Prostate gland (tissue), 2 donors: ENCODE measurements at regions not wholly inside any gene's neighbourhood (a gene's known extent, or its start where the extent isn't known, plus 50 kb on each side); places are given as distances from the start of the nearest gene placed in this dataset.

ENCODE experiments used
- DNase-seq: peaks from one replicate; pipeline ENCODE4 v3.0.0-alpha.2; 2019; ENCODE audit warnings: low spot score
- H3K27ac ChIP-seq, 2 donors: fragments of 200-600 bp; sonication (generic); 2 replicates each; pipeline ENCODE4 v1.5.1; 2017 to 2019
- H3K27me3 ChIP-seq: fragments of 200-600 bp; sonication (generic); replicated peaks from 2 replicates; pipeline ENCODE4 v1.5.1; 2019; ENCODE audit not compliant: insufficient read depth
- H3K36me3 ChIP-seq, 2 donors: fragments of 200-600 bp; sonication (generic); 1 replicate in 1 of 2; 2 replicates in 1 of 2; pipeline versions ENCODE4 v1.5.1 to v1.8.1; 2017 to 2019
- H3K4me1 ChIP-seq: fragments of 200-600 bp; sonication (generic); replicated peaks from 2 replicates; pipeline ENCODE4 v1.5.1; 2019
- H3K4me3 ChIP-seq, 2 donors: fragments of 200-600 bp; sonication (generic); 2 replicates each; pipeline ENCODE4 v1.5.1; 2017 to 2019
- H3K9me3 ChIP-seq: fragments of 200-600 bp; sonication (generic); 2 replicates; pipeline ENCODE4 v1.5.1; 2017
- POLR2A ChIP-seq: fragments of 450-650 bp; IDR thresholded peaks from one replicate; pipeline ENCODE4 v1.6.1; 2016; ENCODE audit warnings: antibody characterized with exemption, mild to moderate bottlenecking
- POLR2AphosphoS5 ChIP-seq: sonication (generic); formaldehyde crosslinking; IDR thresholded peaks from one replicate; pipeline ENCODE4 v1.6.1; 2017; ENCODE audit warnings: antibody characterized with exemption
- WGBS: methylation state at CpG from one replicate; pipeline ENCODE4 v1.1.5; 2018; 5-methylcytosine and 5-hydroxymethylcytosine counted together
- intact Hi-C: fragments of 100-400 bp; cut with DNase I; formaldehyde crosslinking; loops from one replicate; pipeline ENCODE4 v1.14.2; 2022
- TF ChIP-seq, protein P1 (sequence below), 4 experiments: fragments of 200-600 bp in 2 of 4; fragments of 450-650 bp in 2 of 4; sonication (generic) in 2 of 4; IDR thresholded peaks; 1 replicate in 3 of 4; 2 replicates in 1 of 4; pipeline ENCODE4 v1.5.1; 2016 to 2019; ENCODE audit warnings: antibody characterized with exemption in 4 of 4, mild to moderate bottlenecking in 2 of 4, moderate library complexity in 2 of 4

DNA sequence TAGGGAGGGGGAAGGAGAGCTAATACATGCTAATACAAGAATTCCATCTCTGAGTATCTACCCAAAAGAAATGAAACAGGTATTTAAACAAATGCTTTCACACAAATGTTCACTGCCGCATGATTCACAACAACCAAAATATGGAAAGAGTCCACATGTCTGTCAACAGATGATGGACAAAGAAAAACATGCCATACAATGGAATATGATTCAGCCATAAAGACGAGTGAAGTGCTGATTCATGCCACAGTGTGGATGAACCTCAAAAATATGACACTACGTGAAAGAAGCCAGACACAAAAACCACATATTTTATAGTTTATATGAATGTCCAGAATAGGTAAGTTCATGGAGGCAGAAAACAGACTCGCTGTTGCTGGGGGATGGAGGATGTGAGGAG is 321.4 kb downstream of the FOXL1 start:
- intact Hi-C loops: no loop called here
- 90% methylated on average over 4 of the region's 4 CpGs for WGBS
- no peak for DNase-seq
- H3K9me3 ChIP-seq: no peaks in the 10 kb centered on the region
- no peak overlapping the region for H3K4me3 ChIP-seq
- H3K27ac ChIP-seq: no peak overlapping the region
- no peaks in the 10 kb centered on the region for H3K4me1 ChIP-seq
- no peaks in the 10 kb centered on the region for H3K36me3 ChIP-seq
- TF ChIP-seq, protein P1, sequence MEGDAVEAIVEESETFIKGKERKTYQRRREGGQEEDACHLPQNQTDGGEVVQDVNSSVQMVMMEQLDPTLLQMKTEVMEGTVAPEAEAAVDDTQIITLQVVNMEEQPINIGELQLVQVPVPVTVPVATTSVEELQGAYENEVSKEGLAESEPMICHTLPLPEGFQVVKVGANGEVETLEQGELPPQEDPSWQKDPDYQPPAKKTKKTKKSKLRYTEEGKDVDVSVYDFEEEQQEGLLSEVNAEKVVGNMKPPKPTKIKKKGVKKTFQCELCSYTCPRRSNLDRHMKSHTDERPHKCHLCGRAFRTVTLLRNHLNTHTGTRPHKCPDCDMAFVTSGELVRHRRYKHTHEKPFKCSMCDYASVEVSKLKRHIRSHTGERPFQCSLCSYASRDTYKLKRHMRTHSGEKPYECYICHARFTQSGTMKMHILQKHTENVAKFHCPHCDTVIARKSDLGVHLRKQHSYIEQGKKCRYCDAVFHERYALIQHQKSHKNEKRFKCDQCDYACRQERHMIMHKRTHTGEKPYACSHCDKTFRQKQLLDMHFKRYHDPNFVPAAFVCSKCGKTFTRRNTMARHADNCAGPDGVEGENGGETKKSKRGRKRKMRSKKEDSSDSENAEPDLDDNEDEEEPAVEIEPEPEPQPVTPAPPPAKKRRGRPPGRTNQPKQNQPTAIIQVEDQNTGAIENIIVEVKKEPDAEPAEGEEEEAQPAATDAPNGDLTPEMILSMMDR (IDR thresholded peaks at IDR 0.05): no peak
- no peak for TF ChIP-seq POLR2AphosphoS5
- TF ChIP-seq POLR2A: no peak
- H3K27me3 ChIP-seq: peaks cover 1% of the 10 kb centered on the region

DNA sequence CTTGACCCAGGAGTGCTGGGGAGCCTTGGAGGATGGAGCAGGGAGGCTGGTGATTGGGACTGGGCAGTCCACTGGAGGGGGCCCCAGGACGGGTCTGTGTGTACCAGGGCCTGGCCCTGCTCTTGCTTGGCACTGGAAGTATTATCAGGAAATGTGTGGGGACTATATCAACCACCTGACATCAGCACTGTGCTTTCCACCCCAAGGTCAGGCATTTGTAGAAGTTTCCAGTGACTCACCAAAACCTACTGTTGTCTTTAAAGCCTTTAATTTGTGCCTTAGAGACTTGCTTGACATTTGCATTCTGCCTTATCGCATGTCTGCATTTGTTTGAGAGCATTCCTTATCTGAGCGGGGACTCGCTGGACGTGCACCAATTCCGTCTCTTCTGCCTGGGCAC is 323.1 kb downstream of the FOXL1 start:
- 73% methylated on average over 6 of the region's 6 CpGs for WGBS
- TF ChIP-seq, protein P1 (IDR thresholded peaks at IDR 0.05): no peak
- TF ChIP-seq POLR2A (no peak), POLR2AphosphoS5 (no peak)
- no peaks in the 10 kb centered on the region for H3K36me3 ChIP-seq
- intact Hi-C loops: no loop called here
- H3K4me3 ChIP-seq: no peak overlapping the region
- H3K27me3 ChIP-seq: no peaks in the 10 kb centered on the region
- DNase-seq: no peak
- no peak overlapping the region for H3K27ac ChIP-seq
- no peaks in the 10 kb centered on the region for H3K9me3 ChIP-seq
- H3K4me1 ChIP-seq: no peaks in the 10 kb centered on the region

DNA sequence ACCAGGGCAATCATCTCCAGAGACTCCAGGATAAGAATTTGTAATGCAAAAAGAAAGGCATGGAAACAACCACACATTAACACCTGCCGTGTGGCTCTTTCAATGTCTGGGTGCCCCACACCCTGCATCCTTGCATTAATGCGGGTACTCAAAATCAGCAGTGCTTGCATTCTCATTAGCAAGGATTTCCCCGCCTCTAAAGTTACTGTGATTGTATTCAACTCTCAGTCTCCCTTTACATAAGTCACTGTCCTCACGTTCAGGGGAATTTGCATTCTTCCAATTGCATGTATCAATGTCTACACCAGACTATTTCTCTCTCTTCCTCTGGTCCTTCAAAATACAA is 324.3 kb downstream of the FOXL1 start:
- Histone ChIP-seq H3K9me3 (no peaks in the 10 kb centered on the region), H3K27me3 (no peaks in the 10 kb centered on the region), H3K4me3 (no peak overlapping the region), H3K27ac (no peak overlapping the region), H3K36me3 (no peaks in the 10 kb centered on the region), H3K4me1 (no peaks in the 10 kb centered on the region)
- WGBS: 81% methylated on average over 4 of the region's 4 CpGs
- intact Hi-C loops: no loop called here
- no peak for DNase-seq
- TF ChIP-seq, protein P1 (IDR thresholded peaks at IDR 0.05): no peak
- TF ChIP-seq POLR2AphosphoS5: no peak

DNA sequence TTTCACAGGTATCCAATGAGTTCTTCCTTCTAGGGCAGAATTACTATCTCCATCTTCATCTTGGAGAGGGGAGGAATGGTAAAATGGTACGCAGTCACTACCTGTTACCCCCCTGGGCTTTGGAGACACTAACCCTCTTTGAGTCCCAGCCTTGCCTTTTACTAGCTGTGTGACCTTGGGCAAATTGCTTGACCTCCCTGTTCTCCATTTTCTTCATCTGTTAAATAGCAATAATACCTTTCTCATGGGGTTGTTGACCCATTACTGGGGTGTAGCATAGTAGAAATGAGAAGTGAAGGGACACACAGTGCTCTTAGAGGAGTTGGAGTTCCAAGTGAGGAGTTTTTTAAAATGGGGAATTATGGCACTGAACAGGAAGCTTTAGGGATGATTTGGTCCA is 324.7 kb downstream of the FOXL1 start:
- DNase-seq: no peak
- no peaks in the 10 kb centered on the region for H3K27me3 ChIP-seq
- no peak for TF ChIP-seq POLR2A
- TF ChIP-seq POLR2AphosphoS5: no peak
- TF ChIP-seq, protein P1 (IDR thresholded peaks at IDR 0.05): no peak
- no peak overlapping the region for H3K27ac ChIP-seq
- H3K9me3 ChIP-seq: no peaks in the 10 kb centered on the region
- no peaks in the 10 kb centered on the region for H3K36me3 ChIP-seq
- 95% methylated on average over 1 of the region's 1 CpG for WGBS
- H3K4me3 ChIP-seq: no peak overlapping the region
- H3K4me1 ChIP-seq: no peaks in the 10 kb centered on the region
- intact Hi-C loops: no loop called here

DNA sequence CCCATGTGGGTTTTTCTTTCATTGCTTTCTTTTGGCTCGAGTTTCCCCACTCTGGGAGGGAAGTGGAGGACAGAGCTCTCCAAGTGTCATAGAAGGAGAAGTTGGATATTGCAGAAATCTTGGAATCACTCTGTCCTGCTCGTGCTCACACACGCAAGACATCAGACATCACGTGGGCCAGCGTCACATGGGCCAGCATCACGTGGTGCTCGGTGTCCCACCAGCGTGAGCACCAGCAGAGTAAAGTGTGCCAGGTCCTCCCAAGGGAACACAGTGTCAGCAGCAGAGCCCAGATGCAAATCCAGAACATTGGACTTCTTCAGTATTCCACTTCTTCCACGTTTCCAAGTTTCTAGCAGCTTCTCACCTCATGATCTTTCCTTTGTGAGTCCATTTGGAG is 327.0 kb downstream of the FOXL1 start:
- TF ChIP-seq, protein P1 (IDR thresholded peaks at IDR 0.05): no peak
- TF ChIP-seq POLR2AphosphoS5 (no peak), POLR2A (no peak)
- Histone ChIP-seq H3K4me3 (no peak overlapping the region), H3K27me3 (no peaks in the 10 kb centered on the region), H3K36me3 (no peaks in the 10 kb centered on the region), H3K9me3 (no peaks in the 10 kb centered on the region), H3K4me1 (no peaks in the 10 kb centered on the region), H3K27ac (no peak overlapping the region)
- intact Hi-C loops: no loop called here
- no peak for DNase-seq
- WGBS: 75% methylated on average over 9 of the region's 9 CpGs
